LNCaP clone FGC (cell line): ENCODE measurements at regions not wholly inside any gene's neighbourhood (a gene's known extent, or its start where the extent isn't known, plus 50 kb on each side); places are given as distances from the start of the nearest gene placed in this dataset.

Experiments
- DNase-seq: peaks from one replicate; pipeline ENCODE4 v3.0.0-alpha.2; 2011; ENCODE audit warnings: low read depth
- H3K4me3 ChIP-seq: 2 replicates; pipeline ENCODE4 v1.5.1; 2011; ENCODE audit warnings: mild to moderate bottlenecking, low read depth, low read length, control low read depth
- TF ChIP-seq, protein P1 (sequence below): IDR thresholded peaks from 2 replicates; pipeline ENCODE4 v1.5.1; 2012; ENCODE audit warnings: mild to moderate bottlenecking; ENCODE audit not compliant: control insufficient read depth, insufficient read depth; ENCODE audit errors: extremely low read depth

DNA sequence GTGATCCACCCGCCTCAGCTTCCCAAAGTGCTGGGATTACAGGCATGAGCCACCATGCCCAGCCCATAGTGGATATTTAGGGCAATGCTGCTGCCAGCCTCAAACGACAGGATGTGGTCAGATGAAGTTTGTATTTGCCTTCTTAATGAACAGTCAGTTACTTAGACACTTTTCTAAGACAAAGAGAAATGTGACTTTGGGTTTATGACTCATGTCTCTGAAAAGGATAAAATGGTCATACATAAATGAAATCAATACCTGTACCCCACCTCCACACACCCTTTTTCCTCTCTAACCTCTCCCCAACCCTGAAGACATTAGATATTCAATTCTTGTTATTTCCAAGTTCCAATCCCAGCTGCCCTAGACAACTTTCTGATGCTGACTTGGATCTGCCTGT is 109.3 kb upstream of the INSIG1 start:
- no peak overlapping the region for H3K4me3 ChIP-seq
- TF ChIP-seq, protein P1, sequence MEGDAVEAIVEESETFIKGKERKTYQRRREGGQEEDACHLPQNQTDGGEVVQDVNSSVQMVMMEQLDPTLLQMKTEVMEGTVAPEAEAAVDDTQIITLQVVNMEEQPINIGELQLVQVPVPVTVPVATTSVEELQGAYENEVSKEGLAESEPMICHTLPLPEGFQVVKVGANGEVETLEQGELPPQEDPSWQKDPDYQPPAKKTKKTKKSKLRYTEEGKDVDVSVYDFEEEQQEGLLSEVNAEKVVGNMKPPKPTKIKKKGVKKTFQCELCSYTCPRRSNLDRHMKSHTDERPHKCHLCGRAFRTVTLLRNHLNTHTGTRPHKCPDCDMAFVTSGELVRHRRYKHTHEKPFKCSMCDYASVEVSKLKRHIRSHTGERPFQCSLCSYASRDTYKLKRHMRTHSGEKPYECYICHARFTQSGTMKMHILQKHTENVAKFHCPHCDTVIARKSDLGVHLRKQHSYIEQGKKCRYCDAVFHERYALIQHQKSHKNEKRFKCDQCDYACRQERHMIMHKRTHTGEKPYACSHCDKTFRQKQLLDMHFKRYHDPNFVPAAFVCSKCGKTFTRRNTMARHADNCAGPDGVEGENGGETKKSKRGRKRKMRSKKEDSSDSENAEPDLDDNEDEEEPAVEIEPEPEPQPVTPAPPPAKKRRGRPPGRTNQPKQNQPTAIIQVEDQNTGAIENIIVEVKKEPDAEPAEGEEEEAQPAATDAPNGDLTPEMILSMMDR: no peak
- no peak for DNase-seq

DNA sequence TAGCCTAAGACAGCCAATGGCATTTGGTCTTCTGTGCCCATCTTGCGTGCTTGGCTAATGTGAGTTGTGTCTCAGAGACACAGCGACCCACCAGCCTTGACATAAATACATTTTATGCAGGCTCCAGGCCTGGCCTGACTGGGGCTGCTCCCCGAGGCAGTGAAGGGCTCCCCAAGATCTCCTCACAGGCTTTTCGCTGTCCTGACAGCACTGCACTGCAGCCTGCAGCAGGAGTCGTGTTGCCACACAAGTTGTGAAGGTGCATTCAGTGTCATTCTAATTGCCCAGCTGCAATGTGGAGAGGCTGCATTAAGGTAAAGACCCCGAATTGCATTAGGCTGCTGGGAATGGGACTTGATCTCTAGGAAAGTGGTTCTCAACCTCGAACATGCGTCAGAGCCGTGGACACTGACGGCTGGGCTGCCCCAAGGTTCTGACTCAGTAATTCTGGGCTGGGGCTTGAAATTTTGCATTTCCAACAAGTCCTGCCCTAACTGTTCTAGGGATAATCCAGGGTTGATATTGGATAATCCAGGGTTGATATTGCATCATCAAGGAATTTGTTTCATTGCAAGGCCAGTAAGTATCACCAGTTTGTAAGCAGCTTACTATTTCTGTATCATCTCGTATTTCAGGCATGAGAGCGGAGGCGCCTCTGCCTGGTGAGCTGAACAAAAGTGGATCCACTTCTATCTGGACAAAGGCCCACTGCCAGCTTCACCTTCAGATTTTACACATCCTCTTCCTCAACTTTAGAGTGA is 108.7 kb upstream of the INSIG1 start:
- H3K4me3 ChIP-seq: no peak overlapping the region
- TF ChIP-seq, protein P1: no peak
- no peak for DNase-seq

DNA sequence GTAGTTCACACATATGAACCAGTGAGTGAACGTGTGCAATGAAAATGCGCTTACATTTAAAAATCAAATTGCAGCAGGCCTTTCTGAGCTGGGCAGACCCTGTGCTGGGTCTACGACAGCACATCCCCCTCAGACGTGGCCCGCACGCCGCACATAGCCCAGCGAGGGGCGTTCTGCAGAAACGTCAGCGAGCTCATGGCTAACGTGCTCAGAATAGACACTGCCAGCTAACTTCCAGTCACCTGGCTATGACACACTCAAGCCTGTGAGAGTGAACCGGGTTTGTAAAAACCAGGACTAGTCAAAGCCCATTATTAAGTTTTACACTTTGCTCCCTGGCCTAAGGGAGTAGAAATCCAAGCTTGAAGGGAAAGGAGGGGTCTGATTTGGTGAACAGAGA is 108.1 kb upstream of the INSIG1 start:
- TF ChIP-seq, protein P1: no peak
- no peak for DNase-seq
- no peak overlapping the region for H3K4me3 ChIP-seq

DNA sequence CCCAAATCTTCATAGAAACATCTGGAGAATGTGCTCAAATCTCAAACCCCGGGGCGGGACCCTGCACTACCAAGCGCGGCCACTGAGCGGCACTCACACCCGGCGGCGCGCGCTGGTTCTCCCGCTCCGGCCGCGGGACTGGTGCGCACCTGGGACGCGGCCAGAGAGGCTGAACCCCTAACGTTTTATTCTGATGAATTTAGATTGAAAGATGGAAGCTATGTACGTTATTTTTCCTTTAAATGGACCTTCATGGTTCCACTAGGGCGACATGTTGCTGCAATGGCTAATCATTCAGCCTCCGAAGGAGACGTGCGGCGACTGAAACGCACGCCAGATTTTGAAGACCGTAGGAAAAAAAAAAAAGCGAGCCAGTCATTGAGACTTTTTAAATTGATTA is 107.0 kb upstream of the INSIG1 start:
- TF ChIP-seq, protein P1: peak; percentile 94
- DNase-seq: no peak
- H3K4me3 ChIP-seq: no peak overlapping the region

DNA sequence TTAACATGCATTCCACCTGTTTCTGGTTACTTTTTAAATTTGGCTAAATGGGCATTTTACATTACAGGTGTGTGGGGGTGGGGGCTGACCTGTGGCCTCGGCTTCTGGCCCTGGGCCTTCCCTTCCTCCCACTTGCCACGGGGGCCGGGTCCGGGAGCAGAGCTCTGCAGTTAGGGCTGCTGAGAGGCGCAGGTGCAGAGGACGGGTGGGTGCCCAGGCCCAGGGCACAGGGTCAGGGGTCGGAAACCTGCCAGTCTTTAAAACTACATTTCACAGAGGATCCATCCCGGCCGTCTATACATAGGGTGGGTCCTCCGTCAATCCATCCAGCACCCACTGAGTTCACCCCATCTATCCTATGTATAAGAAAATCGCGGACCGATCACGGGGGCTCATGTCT is 106.5 kb upstream of the INSIG1 start:
- H3K4me3 ChIP-seq: no peak overlapping the region
- TF ChIP-seq, protein P1: no peak
- DNase-seq: no peak

DNA sequence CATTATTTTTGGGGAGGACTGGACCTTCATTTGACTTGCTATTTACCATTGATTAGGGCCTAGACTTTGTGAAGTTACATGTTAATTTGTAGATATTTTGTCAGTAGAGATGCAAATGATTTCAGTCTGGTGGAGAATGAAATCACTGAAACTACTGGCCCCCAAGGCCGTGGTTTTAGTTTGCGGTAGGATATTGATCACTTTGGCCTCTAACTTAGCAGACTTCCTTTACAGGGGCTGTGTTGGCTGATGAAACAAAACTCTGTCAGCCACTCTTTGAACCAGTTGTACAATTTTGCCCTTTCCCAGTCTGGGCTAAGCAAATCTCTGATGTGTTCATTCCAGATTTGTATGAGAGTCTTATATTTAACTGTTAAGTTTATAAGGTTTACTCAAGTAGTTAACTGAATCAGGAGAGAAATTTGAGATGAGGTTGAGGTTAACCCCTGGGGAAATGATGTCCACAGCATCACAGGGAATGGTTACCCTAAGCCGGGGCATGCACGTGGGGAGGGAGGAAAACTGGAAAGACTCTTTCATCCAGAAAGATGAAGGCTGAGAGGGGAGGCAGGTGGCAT is 105.7 kb upstream of the INSIG1 start:
- H3K4me3 ChIP-seq: no peak overlapping the region
- TF ChIP-seq, protein P1: no peak
- peak; percentile 4 for DNase-seq
